ENCODE measurements at regions not wholly inside any gene's neighbourhood (a gene's known extent, or its start where the extent isn't known, plus 50 kb on each side); places are given as distances from the start of the nearest gene placed in this dataset.

- TF ChIP-seq CTCF (conservative IDR thresholded peaks at IDR 0.05): no peak
- H3K27ac ChIP-seq: no peak overlapping the region
Observed at GRCh38 chrX:148422526-148422925, 77.9 kb upstream of the AFF2 start.

DNA sequence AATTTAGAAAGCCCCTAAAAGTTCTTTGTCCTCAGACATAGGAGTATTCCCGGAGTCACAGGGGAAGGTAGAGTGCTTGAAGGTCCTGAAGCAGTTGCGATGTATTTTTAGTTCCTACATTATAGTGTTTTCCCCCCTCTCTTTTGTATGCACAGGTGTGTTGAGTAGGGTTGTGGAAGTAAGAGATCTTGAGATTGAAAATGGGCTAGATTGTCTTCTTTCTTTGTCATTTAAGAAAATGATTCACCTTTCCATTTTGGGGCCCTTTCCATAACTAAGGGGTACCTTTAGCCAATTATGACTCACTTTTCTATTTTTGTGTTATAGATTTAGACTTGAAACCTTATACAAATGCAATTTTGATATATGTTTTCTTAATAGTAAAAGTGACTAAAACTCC, 75.8 kb upstream of the AFF2 start:
- TF ChIP-seq CTCF (conservative IDR thresholded peaks at IDR 0.05): no peak
- no peak overlapping the region for H3K27ac ChIP-seq

GRCh38 chrX:148426467-148426866, 74.0 kb upstream of the AFF2 start:
- H3K27ac ChIP-seq: no peak overlapping the region
- TF ChIP-seq CTCF (conservative IDR thresholded peaks at IDR 0.05): no peak

GRCh38 chrX:148441387-148441786, 59.0 kb upstream of the AFF2 start:
- no peak for TF ChIP-seq CTCF (conservative IDR thresholded peaks at IDR 0.05)
- H3K27ac ChIP-seq: no peak overlapping the region

- H3K27ac ChIP-seq: no peak overlapping the region
- no peak for TF ChIP-seq CTCF (conservative IDR thresholded peaks at IDR 0.05)
Observed at GRCh38 chrX:148443216-148443615, 57.2 kb upstream of the AFF2 start.

DNA sequence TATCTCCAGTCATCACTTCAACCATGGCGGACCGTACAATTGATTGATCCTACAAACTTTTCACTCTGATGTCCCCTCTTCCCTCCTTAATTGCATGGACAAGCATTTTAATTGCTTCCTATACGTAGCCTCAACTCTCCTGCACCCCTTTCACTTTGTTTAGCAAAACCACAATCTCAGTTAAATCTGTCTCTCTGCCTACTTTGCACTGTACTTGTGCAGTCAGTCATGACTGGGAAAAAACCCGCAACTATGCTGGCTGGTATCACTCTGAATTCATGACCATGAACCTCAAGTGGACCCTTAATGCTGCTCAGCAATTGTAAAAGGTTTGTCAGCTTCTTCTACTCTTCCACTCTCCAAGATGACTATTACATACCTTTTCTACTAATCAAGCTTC, 51.7 kb upstream of the AFF2 start:
- no peak overlapping the region for H3K27ac ChIP-seq
- TF ChIP-seq CTCF (conservative IDR thresholded peaks at IDR 0.05): no peak

Data from VCaP (cell line).